H9 (cell line): ENCODE measurements at regions not wholly inside any gene's neighbourhood (a gene's known extent, or its start where the extent isn't known, plus 50 kb on each side); places are given as distances from the start of the nearest gene placed in this dataset.

Source experiments
- DNase-seq: peaks from one replicate; pipeline ENCODE4 v3.0.0-alpha.2; 2017
- H2AFZ ChIP-seq: one replicate; pipeline ENCODE4 v1.6.1; 2013; ENCODE audit warnings: mild to moderate bottlenecking, low read length, control low read depth, moderate library complexity
- H2AK5ac ChIP-seq: 2 replicates; pipeline ENCODE4 v1.6.1; 2013; ENCODE audit warnings: low read length, control low read depth, mixed read lengths; ENCODE audit not compliant: insufficient read length
- H2BK120ac ChIP-seq: one replicate; pipeline ENCODE4 v1.6.1; 2013; ENCODE audit warnings: low read depth, mild to moderate bottlenecking, low read length, control low read depth, inconsistent platforms; ENCODE audit not compliant: poor library complexity, severe bottlenecking
- H2BK12ac ChIP-seq: 2 replicates; pipeline ENCODE4 v1.6.1; 2013; ENCODE audit warnings: low read length, control low read depth, mixed read lengths, low read depth; ENCODE audit not compliant: insufficient read length
- H2BK15ac ChIP-seq: 2 replicates; pipeline ENCODE4 v1.6.1; 2013; ENCODE audit warnings: low read depth, low read length, control low read depth
- H2BK20ac ChIP-seq: one replicate; pipeline ENCODE4 v1.6.1; 2013; ENCODE audit warnings: low read depth, mild to moderate bottlenecking, low read length, control low read depth, inconsistent platforms; ENCODE audit not compliant: poor library complexity, severe bottlenecking
- H2BK5ac ChIP-seq: 2 replicates; pipeline ENCODE4 v1.6.1; 2013; ENCODE audit warnings: low read length, control low read depth, mixed read lengths; ENCODE audit not compliant: insufficient read length
- H3K14ac ChIP-seq: 2 replicates; pipeline ENCODE4 v1.6.1; 2013; ENCODE audit warnings: low read length, control low read depth; ENCODE audit not compliant: insufficient read depth
- H3K18ac ChIP-seq: 2 replicates; pipeline ENCODE4 v1.6.1; 2013; ENCODE audit warnings: low read depth, mild to moderate bottlenecking, mixed read lengths, low read length, control low read depth; ENCODE audit not compliant: insufficient read length
- H3K23ac ChIP-seq: 2 replicates; pipeline ENCODE4 v1.6.1; 2013; ENCODE audit warnings: low read length, control low read depth, mixed read lengths, low read depth; ENCODE audit not compliant: insufficient read length
- H3K23me2 ChIP-seq: 2 replicates; pipeline ENCODE4 v1.6.1; 2013; ENCODE audit warnings: low read depth, mild to moderate bottlenecking, mixed read lengths, low read length, control low read depth; ENCODE audit not compliant: insufficient read length, poor library complexity, severe bottlenecking
- H3K27ac ChIP-seq: 2 replicates; pipeline ENCODE4 v1.5.1; 2013; ENCODE audit warnings: low read length, control low read depth, mixed read lengths, low read depth; ENCODE audit not compliant: insufficient read length
- H3K27me3 ChIP-seq: 2 replicates; pipeline ENCODE4 v1.6.1; 2013; ENCODE audit warnings: low read length, control low read depth, inconsistent platforms; ENCODE audit not compliant: insufficient read depth
- H3K4ac ChIP-seq: 2 replicates; pipeline ENCODE4 v1.6.1; 2013; ENCODE audit warnings: low read depth, mild to moderate bottlenecking, control low read depth, inconsistent platforms, low read length, moderate library complexity
- H3K4me1 ChIP-seq: 2 replicates; pipeline ENCODE4 v1.6.1; 2013; ENCODE audit warnings: low read length, control low read depth, inconsistent platforms; ENCODE audit not compliant: insufficient read depth
- H3K4me2 ChIP-seq: 2 replicates; pipeline ENCODE4 v1.6.1; 2013; ENCODE audit warnings: low read length, control low read depth, mixed read lengths; ENCODE audit not compliant: insufficient read length, insufficient read depth
- H3K56ac ChIP-seq: 2 replicates; pipeline ENCODE4 v1.6.1; 2013; ENCODE audit warnings: low read depth, mild to moderate bottlenecking, mixed read lengths, low read length, control low read depth; ENCODE audit not compliant: insufficient read length
- H3K79me1 ChIP-seq: 2 replicates; pipeline ENCODE4 v1.6.1; 2013; ENCODE audit warnings: low read depth, mild to moderate bottlenecking, moderate library complexity, low read length, control low read depth, inconsistent platforms; ENCODE audit not compliant: insufficient read depth, poor library complexity, severe bottlenecking
- H3K79me2 ChIP-seq: 2 replicates; pipeline ENCODE4 v1.6.1; 2013; ENCODE audit warnings: low read length, control low read depth, inconsistent platforms; ENCODE audit not compliant: insufficient read depth
- H3K9ac ChIP-seq: 2 replicates; pipeline ENCODE4 v1.6.1; 2013; ENCODE audit warnings: low read length, control low read depth, mixed read lengths; ENCODE audit not compliant: insufficient read length; ENCODE audit errors: extremely low read depth
- H3K9me3 ChIP-seq: one replicate; pipeline ENCODE4 v1.6.1; 2013; ENCODE audit warnings: low read depth, low read length, inconsistent platforms; ENCODE audit not compliant: control insufficient read depth
- H3T11ph ChIP-seq: one replicate; pipeline ENCODE4 v1.6.1; 2013; ENCODE audit warnings: mild to moderate bottlenecking, low read length, control low read depth, inconsistent platforms
- H4K20me1 ChIP-seq: one replicate; pipeline ENCODE4 v1.6.1; 2013; ENCODE audit not compliant: control insufficient read depth, insufficient read length, insufficient read depth
- H4K5ac ChIP-seq: 2 replicates; pipeline ENCODE4 v1.6.1; 2013; ENCODE audit warnings: low read depth, mild to moderate bottlenecking, mixed read lengths, low read length, control low read depth; ENCODE audit not compliant: insufficient read length
- H4K8ac ChIP-seq: replicated peaks from 2 replicates; pipeline ENCODE4 v1.6.1; 2013; ENCODE audit warnings: low read length, control low read depth, mixed read lengths, low read depth; ENCODE audit not compliant: insufficient read length
- H4K91ac ChIP-seq: 2 replicates; pipeline ENCODE4 v1.6.1; 2013; ENCODE audit warnings: low read depth, mild to moderate bottlenecking, moderate library complexity, mixed read lengths, low read length, control low read depth; ENCODE audit not compliant: insufficient read length
- H3K27ac Mint-ChIP-seq, 3 experiments: 2 replicates in 2 of 3; 3 replicates in 1 of 3; pipeline ENCODE4 v1.8.0; 2020 to 2021; ENCODE audit warnings: mixed read lengths in 3 of 3, mild to moderate bottlenecking in 1 of 3, moderate library complexity in 1 of 3
- H3K27me3 Mint-ChIP-seq: 2 replicates; pipeline ENCODE4 v1.8.0; 2021; ENCODE audit warnings: low read depth, mild to moderate bottlenecking, moderate library complexity, mixed read lengths
- H3K36me3 Mint-ChIP-seq, 3 experiments: 2 replicates in 2 of 3; 3 replicates in 1 of 3; pipeline ENCODE4 v1.8.0; 2020 to 2021; ENCODE audit warnings: low read depth in 3 of 3, mixed read lengths in 3 of 3; ENCODE audit not compliant: insufficient read depth in 1 of 3
- H3K4me1 Mint-ChIP-seq, 2 experiments: 2 replicates each; pipeline ENCODE4 v1.8.0; 2020; ENCODE audit warnings: mixed read lengths in 2 of 2
- H3K4me3 Mint-ChIP-seq, 2 experiments: 2 replicates in 1 of 2; 3 replicates in 1 of 2; pipeline ENCODE4 v1.8.0; 2020 to 2021; ENCODE audit warnings: mild to moderate bottlenecking in 2 of 2, mixed read lengths in 2 of 2, moderate library complexity in 1 of 2
- H3K9me3 Mint-ChIP-seq, 2 experiments: 2 replicates in 1 of 2; 3 replicates in 1 of 2; pipeline ENCODE4 v1.8.0; 2020; ENCODE audit warnings: mild to moderate bottlenecking in 2 of 2, mixed read lengths in 2 of 2, moderate library complexity in 1 of 2
- CTCF ChIP-seq: fragments of 200-600 bp; sonication (generic); conservative IDR thresholded peaks from 3 replicates; pipeline ENCODE4 v1.8.0; 2021; ENCODE audit warnings: antibody characterized with exemption, mild to moderate bottlenecking
- WGBS: extraction: QIAGEN DNeasy Blood & Tissue Kit; methylation state at CpG from one replicate; pipeline ENCODE4 v1.1.7; 2013; ENCODE audit warnings: missing lambda C conversion rate, low lambda C conversion rate, mixed read lengths; ENCODE audit not compliant: insufficient read length; ENCODE audit errors: extremely low coverage; 5-methylcytosine and 5-hydroxymethylcytosine counted together

GRCh38 chr17:77757561-77757898, 201.0 kb upstream of the TNRC6C start:
- no peak overlapping the region for H3K9ac ChIP-seq
- H3K9me3 ChIP-seq = no peaks in the 10 kb centered on the region
- no peaks in the 10 kb centered on the region for H3K27me3 ChIP-seq
- TF ChIP-seq CTCF = no peak
- H2BK15ac ChIP-seq = no peak overlapping the region
- peaks cover 7 to 22% of the 10 kb centered on the region in 2 experiments for H3K4me1 Mint-ChIP-seq
- no peak overlapping the region for H4K8ac ChIP-seq
- H2AFZ ChIP-seq = no peak overlapping the region
- no peak overlapping the region for H3K27ac Mint-ChIP-seq
- DNase-seq = no peak
- peaks cover 2 to 4% (median 2%) of the 10 kb centered on the region in 3 experiments; a peak in 2 of 7 replicates for H3K36me3 Mint-ChIP-seq
- H3K79me1 ChIP-seq = no peaks in the 10 kb centered on the region
- 0 out of 5 replicates have a peak overlapping the region, but pooled peaks of 1 of the 2 experiments have one; percentile 12 for H3K4me3 Mint-ChIP-seq
- H2BK12ac ChIP-seq = no peak overlapping the region
- no peak overlapping the region for H3K18ac ChIP-seq
- no peak overlapping the region for H3K23ac ChIP-seq
- H3K9me3 Mint-ChIP-seq = peaks cover 4 to 8% of the 10 kb centered on the region in 2 experiments; a peak in 4 of 5 replicates
- H3K4me1 ChIP-seq = no peaks in the 10 kb centered on the region
- no peaks in the 10 kb centered on the region for H3K23me2 ChIP-seq
- H3K79me2 ChIP-seq = no peaks in the 10 kb centered on the region
- no peak overlapping the region for H3K56ac ChIP-seq
- no peak overlapping the region for H2AK5ac ChIP-seq
- no peak overlapping the region for H2BK20ac ChIP-seq
- H3T11ph ChIP-seq = no peak overlapping the region
- peaks cover 30% of the 10 kb centered on the region for H3K27me3 Mint-ChIP-seq
- no CpG with 5 or more reads among the region's 7 CpGs for WGBS
- H3K4ac ChIP-seq = no peak overlapping the region
- no peak overlapping the region for H4K91ac ChIP-seq
- no peak overlapping the region for H3K27ac ChIP-seq
- H2BK120ac ChIP-seq = no peak overlapping the region
- H4K20me1 ChIP-seq = no peaks in the 10 kb centered on the region
- H3K14ac ChIP-seq = no peak overlapping the region
- no peak overlapping the region for H4K5ac ChIP-seq
- no peak overlapping the region for H3K4me2 ChIP-seq
- H2BK5ac ChIP-seq = no peak overlapping the region
